IPS-18c (cell line): ENCODE measurements at regions not wholly inside any gene's neighbourhood (a gene's known extent, or its start where the extent isn't known, plus 50 kb on each side); places are given as distances from the start of the nearest gene placed in this dataset.

ENCODE experiments used
- H3K4me3 ChIP-seq: 2 replicates; pipeline ENCODE4 v1.7.0; 2013; ENCODE audit warnings: low read depth, mild to moderate bottlenecking, low read length, moderate library complexity; ENCODE audit not compliant: insufficient read depth
- H3K9me3 ChIP-seq: one replicate; pipeline ENCODE4 v1.6.1; 2013; ENCODE audit warnings: mild to moderate bottlenecking, low read length, moderate library complexity; ENCODE audit not compliant: control insufficient read depth, insufficient read depth

GRCh38 chr1:83641206-83641658 lies 357.7 kb downstream of the TTLL7 start:
- H3K9me3 ChIP-seq = no peaks in the 10 kb centered on the region
- H3K4me3 ChIP-seq = no peak overlapping the region

GRCh38 chr1:83639785-83640184 lies 359.1 kb downstream of the TTLL7 start:
- H3K9me3 ChIP-seq = no peaks in the 10 kb centered on the region
- H3K4me3 ChIP-seq = no peak overlapping the region

GRCh38 chr1:83637586-83637985 lies 361.3 kb downstream of the TTLL7 start:
- no peak overlapping the region for H3K4me3 ChIP-seq
- no peaks in the 10 kb centered on the region for H3K9me3 ChIP-seq

- H3K4me3 ChIP-seq = no peak overlapping the region
Observed at GRCh38 chr1:83637009-83637408, 361.9 kb downstream of the TTLL7 start.

GRCh38 chr1:83632906-83633305 lies 366.0 kb downstream of the TTLL7 start:
- no peaks in the 10 kb centered on the region for H3K9me3 ChIP-seq
- H3K4me3 ChIP-seq = no peak overlapping the region

More at GRCh38 chr1:83637009-83637408, 361.9 kb downstream of the TTLL7 start:
- H3K9me3 ChIP-seq = no peaks in the 10 kb centered on the region

- H3K9me3 ChIP-seq = no peaks in the 10 kb centered on the region
Observed at GRCh38 chr1:83631851-83632250, 367.1 kb downstream of the TTLL7 start.

GRCh38 chr1:83627045-83627444 lies 371.9 kb downstream of the TTLL7 start:
- Histone ChIP-seq H3K4me3 (no peak overlapping the region), H3K9me3 (no peaks in the 10 kb centered on the region)

More at GRCh38 chr1:83631851-83632250, 367.1 kb downstream of the TTLL7 start:
- H3K4me3 ChIP-seq = no peak overlapping the region

- Histone ChIP-seq H3K9me3 (no peaks in the 10 kb centered on the region), H3K4me3 (no peak overlapping the region)
Observed at GRCh38 chr1:83626603-83627002, 372.3 kb downstream of the TTLL7 start.

- Histone ChIP-seq H3K9me3 (no peaks in the 10 kb centered on the region), H3K4me3 (no peak overlapping the region)
Observed at GRCh38 chr1:83625646-83626045, 373.3 kb downstream of the TTLL7 start.

GRCh38 chr1:83620016-83620415 lies 378.9 kb downstream of the TTLL7 start:
- no peak overlapping the region for H3K4me3 ChIP-seq

GRCh38 chr1:83619170-83619896 lies 379.6 kb downstream of the TTLL7 start:
- Histone ChIP-seq H3K4me3 (no peak overlapping the region), H3K9me3 (no peaks in the 10 kb centered on the region)

More at GRCh38 chr1:83620016-83620415, 378.9 kb downstream of the TTLL7 start:
- H3K9me3 ChIP-seq = no peaks in the 10 kb centered on the region

GRCh38 chr1:83617883-83618282 lies 381.0 kb downstream of the TTLL7 start:
- Histone ChIP-seq H3K9me3 (no peaks in the 10 kb centered on the region), H3K4me3 (no peak overlapping the region)

- no peak overlapping the region for H3K4me3 ChIP-seq
- no peaks in the 10 kb centered on the region for H3K9me3 ChIP-seq
Observed at GRCh38 chr1:83615370-83615769, 383.6 kb downstream of the TTLL7 start.

GRCh38 chr1:83606416-83606955 lies 392.4 kb downstream of the TTLL7 start:
- no peak overlapping the region for H3K4me3 ChIP-seq
- no peaks in the 10 kb centered on the region for H3K9me3 ChIP-seq

GRCh38 chr1:83596331-83596730 lies 402.6 kb downstream of the TTLL7 start:
- peaks cover 3% of the 10 kb centered on the region for H3K9me3 ChIP-seq
- no peak overlapping the region for H3K4me3 ChIP-seq

- no peak overlapping the region for H3K4me3 ChIP-seq
Observed at GRCh38 chr1:83593073-83593472, 405.9 kb downstream of the TTLL7 start.

GRCh38 chr1:83588140-83588539 lies 410.8 kb downstream of the TTLL7 start:
- H3K4me3 ChIP-seq = no peak overlapping the region
- peaks cover 2% of the 10 kb centered on the region for H3K9me3 ChIP-seq

More at GRCh38 chr1:83593073-83593472, 405.9 kb downstream of the TTLL7 start:
- H3K9me3 ChIP-seq = no peaks in the 10 kb centered on the region

- peaks cover 8% of the 10 kb centered on the region for H3K9me3 ChIP-seq
- no peak overlapping the region for H3K4me3 ChIP-seq
Observed at GRCh38 chr1:83583351-83584014, 415.4 kb downstream of the TTLL7 start.
